B cell (primary cell): ENCODE measurements at regions not wholly inside any gene's neighbourhood (a gene's known extent, or its start where the extent isn't known, plus 50 kb on each side); places are given as distances from the start of the nearest gene placed in this dataset.
"Not testable (repeated sequence)": the region's sequence is repeated elsewhere in the genome, so short reads cannot be mapped to it uniquely, and the experiment has no call there.

Experiments
- ATAC-seq: fragments of 200-7000 bp; cut with Tn5 transposase; one replicate; pipeline ENCODE4 v1.10.0; 2021; ENCODE audit warnings: low read depth, mild to moderate bottlenecking, moderate number of reproducible peaks, moderate library complexity
- CTCF ChIA-PET: fragments of 350-600 bp; sonication (Branson Sonifier 250); formaldehyde crosslinking; loops from one replicate; lab custom pipeline; 2021; ENCODE audit warnings: antibody characterized with exemption, inconsistent platforms; lab: Charles Lee
- POLR2A ChIA-PET: fragments of 350-600 bp; sonication (Branson Sonifier 250); formaldehyde crosslinking; loops from one replicate; lab custom pipeline; 2021; ENCODE audit warnings: antibody characterized with exemption; lab: Charles Lee
- DNase-seq: peaks from one replicate; pipeline ENCODE4 v3.0.0; 2013
- H2AFZ ChIP-seq: 2 replicates; pipeline ENCODE4 v1.6.1; 2012; ENCODE audit warnings: mild to moderate bottlenecking, low read depth, low read length; ENCODE audit not compliant: insufficient read depth, poor library complexity, severe bottlenecking
- H3K27ac ChIP-seq, 2 donors: 1 replicate in 1 of 2; 2 replicates in 1 of 2; pipeline ENCODE4 v1.5.1; 2012 to 2013; ENCODE audit warnings: low read length in 2 of 2, mild to moderate bottlenecking in 2 of 2, moderate library complexity in 1 of 2
- H3K27me3 ChIP-seq, 4 experiments: fragments of 200-600 bp in 1 of 4; sonication (generic) in 1 of 4; replicated peaks in 1 of 4; 1 replicate in 2 of 4; 2 replicates in 2 of 4; pipeline versions ENCODE4 v1.6.1 to v1.7.0; 2013 to 2016; ENCODE audit warnings: low read length in 3 of 4, mild to moderate bottlenecking in 2 of 4, mixed read lengths in 1 of 4, moderate library complexity in 1 of 4; ENCODE audit not compliant: insufficient read depth in 4 of 4, control insufficient read depth in 3 of 4; ENCODE audit errors: control extremely low read depth in 1 of 4
- H3K36me3 ChIP-seq, 2 experiments: replicated peaks in 1 of 2; 1 replicate in 1 of 2; 2 replicates in 1 of 2; pipeline versions ENCODE4 v1.6.1 to v1.7.1; 2013; ENCODE audit warnings: low read length in 1 of 2; ENCODE audit not compliant: insufficient read depth in 2 of 2, control insufficient read depth in 1 of 2; ENCODE audit errors: control extremely low read depth in 1 of 2, extremely low read depth in 1 of 2
- H3K4me1 ChIP-seq, 2 donors: fragments of 200-600 bp in 1 of 2; sonication (generic) in 1 of 2; 1 replicate in 1 of 2; 2 replicates in 1 of 2; pipeline versions ENCODE4 v1.5.1 to v1.6.1; 2013 to 2017; ENCODE audit warnings: low read length in 2 of 2; ENCODE audit not compliant: control insufficient read depth in 2 of 2, insufficient read depth in 2 of 2
- H3K4me2 ChIP-seq: replicated peaks from 2 replicates; pipeline ENCODE3; 2012; ENCODE audit warnings: mild to moderate bottlenecking, low read depth, low read length; ENCODE audit not compliant: poor library complexity, severe bottlenecking
- H3K4me3 ChIP-seq, 5 experiments: fragments of 200-600 bp in 1 of 5; sonication (generic) in 1 of 5; 1 replicate in 3 of 5; 2 replicates in 2 of 5; pipeline versions ENCODE4 v1.5.1 to v1.7.0; 2011 to 2016; ENCODE audit warnings: low read length in 4 of 5, mild to moderate bottlenecking in 4 of 5, low read depth in 2 of 5, control low read depth in 1 of 5, moderate library complexity in 1 of 5; ENCODE audit not compliant: insufficient read depth in 1 of 5; ENCODE audit errors: control extremely low read depth in 1 of 5, extremely low read depth in 1 of 5
- H3K79me2 ChIP-seq: fragments of 200-600 bp; sonication (generic); one replicate; pipeline ENCODE4 v1.6.0; 2016; ENCODE audit warnings: low read length; ENCODE audit not compliant: control insufficient read depth, insufficient read depth
- H3K9ac ChIP-seq: fragments of 200-600 bp; sonication (generic); 2 replicates; pipeline ENCODE4 v1.6.1; 2017; ENCODE audit warnings: mild to moderate bottlenecking, low read length, moderate library complexity
- H3K9me3 ChIP-seq, 3 donors: one replicate each; pipeline versions ENCODE4 v1.6.1 to v1.7.1; 2013; ENCODE audit warnings: low read length in 2 of 3; ENCODE audit not compliant: control insufficient read depth in 2 of 3, insufficient read depth in 1 of 3; ENCODE audit errors: control extremely low read depth in 1 of 3
- H4K20me1 ChIP-seq: 2 replicates; pipeline ENCODE4 v1.6.0; 2012; ENCODE audit warnings: mild to moderate bottlenecking, low read length; ENCODE audit not compliant: insufficient read depth, control insufficient read depth, poor library complexity, severe bottlenecking
- H3K27ac Mint-ChIP-seq: one replicate; pipeline ENCODE4 v1.8.0; 2021; ENCODE audit warnings: mixed read lengths
- H3K27me3 Mint-ChIP-seq: one replicate; pipeline ENCODE4 v1.8.0; 2021; ENCODE audit warnings: mixed read lengths
- H3K4me1 Mint-ChIP-seq: one replicate; pipeline ENCODE4 v1.8.0; 2021; ENCODE audit warnings: mixed read lengths
- H3K4me3 Mint-ChIP-seq: one replicate; pipeline ENCODE4 v1.8.0; 2021; ENCODE audit warnings: mixed read lengths
- H3K9me3 Mint-ChIP-seq: one replicate; pipeline ENCODE4 v1.8.0; 2022; ENCODE audit warnings: mixed read lengths; ENCODE audit not compliant: insufficient read depth
- CTCF ChIP-seq: fragments of 200-600 bp; IDR thresholded peaks from one replicate; pipeline ENCODE4 v1.8.0; 2022; ENCODE audit warnings: antibody characterized with exemption, mild to moderate bottlenecking
- EZH2 ChIP-seq: IDR thresholded peaks from 2 replicates; pipeline ENCODE4 v1.6.1; 2012; ENCODE audit warnings: borderline replicate concordance, low read depth, mild to moderate bottlenecking, moderate library complexity, low read length; ENCODE audit not compliant: insufficient read depth, poor library complexity, severe bottlenecking
- WGBS: methylation state at CpG from one replicate; pipeline ENCODE4 v1.1.5; 2013; ENCODE audit warnings: missing lambda C conversion rate; ENCODE audit not compliant: insufficient coverage; 5-methylcytosine and 5-hydroxymethylcytosine counted together
- intact Hi-C: fragments of 100-400 bp; cut with micrococcal nuclease; formaldehyde crosslinking; loops from one replicate; pipeline ENCODE4 v1.10.0; 2022

- no peak for TF ChIP-seq CTCF
- TF ChIP-seq EZH2: no peak
- Mint-ChIP-seq H3K4me3 (no peak overlapping the region), H3K27me3 (no peaks in the 10 kb centered on the region), H3K4me1 (peaks cover 36% of the 10 kb centered on the region), H3K9me3 (peaks cover 3% of the 10 kb centered on the region), H3K27ac (no peak overlapping the region)
- POLR2A ChIA-PET: no interaction called here
- CTCF ChIA-PET: no interaction called here
- Histone ChIP-seq H3K36me3 (no peaks in the 10 kb centered on the region), H3K9ac (no peak overlapping the region), H3K27me3 (no peaks in the 10 kb centered on the region), H2AFZ (no peak overlapping the region), H3K4me1 (peaks cover 24 to 25% of the 10 kb centered on the region in 2 donors), H3K4me3 (no peak overlapping the region), H4K20me1 (no peaks in the 10 kb centered on the region), H3K9me3 (peaks cover 0 to 11% (median 0%) of the 10 kb centered on the region in 3 donors), H3K4me2 (peak overlapping the region; percentile 13), H3K79me2 (no peaks in the 10 kb centered on the region), H3K27ac (no peak overlapping the region)
- intact Hi-C loops: no loop called here
- ATAC-seq (no peak), DNase-seq (no peak)
- 90% methylated on average over 4 of the region's 4 CpGs for WGBS
These were observed 295.8 kb downstream of the FOXO1 start for GRCh38 chr13:40370661-40371060.

- 100% methylated on average over 3 of the region's 7 CpGs for WGBS
- no peaks in the 10 kb centered on the region for H4K20me1 ChIP-seq
- Mint-ChIP-seq H3K4me3 (no peak overlapping the region), H3K4me1 (peaks cover 32% of the 10 kb centered on the region), H3K27ac (no peak overlapping the region), H3K27me3 (no peaks in the 10 kb centered on the region), H3K9me3 (peaks cover 3% of the 10 kb centered on the region)
- no peak overlapping the region for H3K9ac ChIP-seq
- peaks cover 0 to 11% (median 0%) of the 10 kb centered on the region in 3 donors for H3K9me3 ChIP-seq
- TF ChIP-seq EZH2 (no peak), CTCF (no peak)
- no peak overlapping the region for H3K4me2 ChIP-seq
- ATAC-seq: no peak
- H3K27me3 ChIP-seq: no peaks in the 10 kb centered on the region
- CTCF ChIA-PET: no interaction called here
- no peak for DNase-seq
- H2AFZ ChIP-seq: no peak overlapping the region
- no peak overlapping the region for H3K4me3 ChIP-seq
- H3K27ac ChIP-seq: no peak overlapping the region
- H3K79me2 ChIP-seq: no peaks in the 10 kb centered on the region
- H3K4me1 ChIP-seq: peaks cover 15 to 19% of the 10 kb centered on the region in 2 donors
- intact Hi-C loops: no loop called here
- no peaks in the 10 kb centered on the region for H3K36me3 ChIP-seq
- POLR2A ChIA-PET: no interaction called here
These were observed 294.8 kb downstream of the FOXO1 start for GRCh38 chr13:40371531-40372125.

GRCh38 chr13:40373608-40374007, 292.8 kb downstream of the FOXO1 start:
- H3K36me3 ChIP-seq, H3K27me3 Mint-ChIP-seq, H3K9ac ChIP-seq, POLR2A ChIA-PET, H3K79me2 ChIP-seq, H2AFZ ChIP-seq, H3K4me3 ChIP-seq, H3K9me3 Mint-ChIP-seq, H3K4me3 Mint-ChIP-seq, CTCF ChIA-PET, H3K4me2 ChIP-seq, H3K27ac ChIP-seq, H3K27me3 ChIP-seq, H4K20me1 ChIP-seq, intact Hi-C loops: not testable (repeated sequence)
- Mint-ChIP-seq H3K4me1 (peaks cover 38% of the 10 kb centered on the region), H3K27ac (peak overlapping the region; percentile 15)
- Histone ChIP-seq H3K9me3 (peaks cover 0 to 17% (median 0%) of the 10 kb centered on the region in 3 donors), H3K4me1 (peaks cover 15 to 20% of the 10 kb centered on the region in 2 donors)
- peak; percentile 24 for ATAC-seq
- WGBS: 30% methylated on average over 2 of the region's 6 CpGs
- peak; percentile 20 for DNase-seq
